ENCODE measurements at regions not wholly inside any gene's neighbourhood (a gene's known extent, or its start where the extent isn't known, plus 50 kb on each side); places are given as distances from the start of the nearest gene placed in this dataset.

GRCh38 chr5:77569409-77569808 lies 69.1 kb downstream of the OTP start:
- Histone ChIP-seq H3K36me3 (ENCODE audit: control insufficient read depth in 2 of 2, extremely low read depth in 1 of 2, insufficient read depth in 2 of 2, low read length in 2 of 2) (no peaks in the 10 kb centered on the region), H3K27ac (ENCODE audit: control insufficient read depth, insufficient read depth, low read length) (no peak overlapping the region), H2AFZ (ENCODE audit: control insufficient read depth, low read length) (no peak overlapping the region), H3K4me1 (ENCODE audit: control insufficient read depth, extremely low read depth, insufficient read depth, low read length) (no peaks in the 10 kb centered on the region), H3K9ac (ENCODE audit: control insufficient read depth, extremely low read depth, insufficient read depth, low read length) (no peak overlapping the region), H4K20me1 (ENCODE audit: control insufficient read depth, extremely low read depth, insufficient read depth, low read length) (no peaks in the 10 kb centered on the region), H3K79me2 (ENCODE audit: control insufficient read depth, insufficient read depth, low read length) (no peaks in the 10 kb centered on the region), H3K4me2 (ENCODE audit: control insufficient read depth, extremely low read depth, insufficient read depth, low read depth, low read length) (no peak overlapping the region), H3K4me3 (ENCODE audit: control insufficient read depth in 2 of 3, extremely low read depth in 1 of 3, insufficient read depth in 2 of 3, low read depth in 1 of 3, low read length in 3 of 3) (no peak overlapping the region), H3K9me3 (ENCODE audit: control insufficient read depth, low read depth, low read length) (no peaks in the 10 kb centered on the region), H3K9me1 (ENCODE audit: control insufficient read depth, extremely low read depth, insufficient read depth, low read length) (no peaks in the 10 kb centered on the region), H3K27me3 (ENCODE audit: control insufficient read depth, extremely low read depth, insufficient read depth, low read length) (peaks cover 14% of the 10 kb centered on the region)
- DNase-seq (ENCODE audit: low read depth, low spot score), result no peak
- dilution Hi-C loops (cut with MboI; ENCODE audit: extremely low pct_ligation_motif_present, low sequenced_read_pairs), result no loop called here
- no peak for FAIRE-seq
- no peak for TF ChIP-seq EZH2 (IDR thresholded peaks at IDR 0.05; ENCODE audit: low read length)
- no peak for TF ChIP-seq CTCF (optimal IDR thresholded peaks at IDR 0.05 in 1 of 3, IDR thresholded peaks at IDR 0.05 in 1 of 3, conservative IDR thresholded peaks at IDR 0.05 in 1 of 3; ENCODE audit: extremely low read depth in 1 of 3, insufficient read depth in 2 of 3, low read length in 3 of 3)

GRCh38 chr5:77568555-77568954 lies 70.0 kb downstream of the OTP start:
- no peak overlapping the region for H3K4me3 ChIP-seq (ENCODE audit: control insufficient read depth in 2 of 3, extremely low read depth in 1 of 3, insufficient read depth in 2 of 3, low read depth in 1 of 3, low read length in 3 of 3)
- H3K27me3 ChIP-seq (ENCODE audit: control insufficient read depth, extremely low read depth, insufficient read depth, low read length), result peaks cover 14% of the 10 kb centered on the region
- dilution Hi-C loops (cut with MboI; ENCODE audit: extremely low pct_ligation_motif_present, low sequenced_read_pairs), result no loop called here
- no peak overlapping the region for H3K9ac ChIP-seq (ENCODE audit: control insufficient read depth, extremely low read depth, insufficient read depth, low read length)
- H2AFZ ChIP-seq (ENCODE audit: control insufficient read depth, low read length), result no peak overlapping the region
- no peaks in the 10 kb centered on the region for H3K4me1 ChIP-seq (ENCODE audit: control insufficient read depth, extremely low read depth, insufficient read depth, low read length)
- H3K27ac ChIP-seq (ENCODE audit: control insufficient read depth, insufficient read depth, low read length), result no peak overlapping the region
- H4K20me1 ChIP-seq (ENCODE audit: control insufficient read depth, extremely low read depth, insufficient read depth, low read length), result no peaks in the 10 kb centered on the region
- TF ChIP-seq EZH2 (IDR thresholded peaks at IDR 0.05; ENCODE audit: low read length) (no peak), CTCF (optimal IDR thresholded peaks at IDR 0.05 in 1 of 3, IDR thresholded peaks at IDR 0.05 in 1 of 3, conservative IDR thresholded peaks at IDR 0.05 in 1 of 3; ENCODE audit: extremely low read depth in 1 of 3, insufficient read depth in 2 of 3, low read length in 3 of 3) (no peak)
- H3K79me2 ChIP-seq (ENCODE audit: control insufficient read depth, insufficient read depth, low read length), result no peaks in the 10 kb centered on the region
- no peak for FAIRE-seq
- H3K4me2 ChIP-seq (ENCODE audit: control insufficient read depth, extremely low read depth, insufficient read depth, low read depth, low read length), result no peak overlapping the region
- no peak for DNase-seq (ENCODE audit: low read depth, low spot score)
- no peaks in the 10 kb centered on the region for H3K9me1 ChIP-seq (ENCODE audit: control insufficient read depth, extremely low read depth, insufficient read depth, low read length)
- H3K9me3 ChIP-seq (ENCODE audit: control insufficient read depth, low read depth, low read length), result no peaks in the 10 kb centered on the region
- no peaks in the 10 kb centered on the region for H3K36me3 ChIP-seq (ENCODE audit: control insufficient read depth in 2 of 2, extremely low read depth in 1 of 2, insufficient read depth in 2 of 2, low read length in 2 of 2)

Data from keratinocyte (primary cell).